ENCODE measurements at regions not wholly inside any gene's neighbourhood (a gene's known extent, or its start where the extent isn't known, plus 50 kb on each side); places are given as distances from the start of the nearest gene placed in this dataset.

- no peak for TF ChIP-seq CTCF (IDR thresholded peaks at IDR 0.05 in 2 of 3, conservative IDR thresholded peaks at IDR 0.05 in 1 of 3; ENCODE audit: control insufficient read depth in 2 of 3, extremely low read depth in 1 of 3, insufficient read depth in 1 of 3, low read depth in 3 of 3, low read length in 3 of 3)
- no peak for TF ChIP-seq FOS (IDR thresholded peaks at IDR 0.05; ENCODE audit: borderline replicate concordance, extremely low read depth, insufficient read length)
- no peak for TF ChIP-seq MAX (IDR thresholded peaks at IDR 0.05; ENCODE audit: low read depth, low read length)
- TF ChIP-seq POLR2A (IDR thresholded peaks at IDR 0.05; ENCODE audit: low read depth, low read length): no peak
- TF ChIP-seq SMAD1 (IDR thresholded peaks at IDR 0.05; ENCODE audit: low read depth, partially characterized antibody): no peak
- TF ChIP-seq RCOR1 (conservative IDR thresholded peaks at IDR 0.05; ENCODE audit: low read depth, low read length): no peak
- TF ChIP-seq POLR2AphosphoS5 (IDR thresholded peaks at IDR 0.05; ENCODE audit: low read length): no peak
Measured at GRCh38 chr1:244187310-244187709, 136.2 kb downstream of the ZBTB18 start.
